ENCODE measurements at regions not wholly inside any gene's neighbourhood (a gene's known extent, or its start where the extent isn't known, plus 50 kb on each side); places are given as distances from the start of the nearest gene placed in this dataset.
A peak's percentile ranks its signal among the peaks of the same experiment; 100 is the strongest.

GRCh38 chr6:166861961-166862286 is 94.4 kb downstream of the RNASET2 start:
- Histone ChIP-seq H3K36me3 (no peaks in the 10 kb centered on the region), H3K27ac (no peak overlapping the region), H3K4me1 (ENCODE audit: insufficient read depth) (no peaks in the 10 kb centered on the region), H3K4me3 (peak overlapping the region; percentile 45), H3K9me3 (no peaks in the 10 kb centered on the region), H3K27me3 (no peaks in the 10 kb centered on the region)
- no peak for TF ChIP-seq CTCF (IDR thresholded peaks at IDR 0.05)
- TF ChIP-seq POLR2A (IDR thresholded peaks at IDR 0.05) = no peak
- no peak for TF ChIP-seq EP300 (IDR thresholded peaks at IDR 0.05)
- intact Hi-C loops (cut with DNase I) = no loop called here
- WGBS, 3 donors = 1 to 2% (median 1%) methylated on average over 11 of the region's 11 CpGs
- no peak for DNase-seq

GRCh38 chr6:166861304-166861703 is 95.0 kb downstream of the RNASET2 start:
- Histone ChIP-seq H3K36me3 (no peaks in the 10 kb centered on the region), H3K4me1 (ENCODE audit: insufficient read depth) (no peaks in the 10 kb centered on the region), H3K9me3 (no peaks in the 10 kb centered on the region), H3K27ac (no peak overlapping the region), H3K27me3 (no peaks in the 10 kb centered on the region), H3K4me3 (no peak overlapping the region)
- TF ChIP-seq POLR2A (IDR thresholded peaks at IDR 0.05) = no peak
- TF ChIP-seq EP300 (IDR thresholded peaks at IDR 0.05) = no peak
- no peak for TF ChIP-seq CTCF (IDR thresholded peaks at IDR 0.05)
- 70 to 80% (median 73%) methylated on average over 5 of the region's 5 CpGs for WGBS, 3 donors
- intact Hi-C loops (cut with DNase I) = no loop called here
- no peak for DNase-seq

GRCh38 chr6:166860392-166860791 is 96.0 kb downstream of the RNASET2 start:
- intact Hi-C loops (cut with DNase I) = no loop called here
- 63 to 83% (median 80%) methylated on average over 6 of the region's 6 CpGs for WGBS, 3 donors
- no peaks in the 10 kb centered on the region for H3K36me3 ChIP-seq

DNA sequence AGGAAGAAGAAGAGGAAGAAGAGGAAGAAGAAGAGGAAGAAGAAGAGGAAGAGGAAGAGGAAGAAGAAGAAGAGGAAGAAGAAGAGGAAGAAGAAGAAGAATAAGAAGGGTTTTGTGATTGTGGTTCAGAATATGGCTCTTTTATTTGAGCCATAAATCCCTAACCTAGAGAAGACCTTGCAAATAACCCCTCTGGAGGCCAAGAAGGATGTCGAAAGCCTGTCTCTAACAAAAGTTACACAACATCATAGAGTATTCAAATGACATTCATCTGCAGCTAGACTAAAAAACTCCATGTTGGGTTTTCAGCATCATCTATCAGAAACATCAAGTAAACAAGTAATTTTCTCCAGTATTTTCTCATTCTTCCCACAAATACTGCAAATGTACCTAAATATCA is 100.9 kb downstream of the RNASET2 start:
- H3K27ac ChIP-seq = no peak overlapping the region
- H3K9me3 ChIP-seq = no peaks in the 10 kb centered on the region
- intact Hi-C loops (cut with DNase I) = no loop called here
- DNase-seq = no peak
- 79 to 88% (median 88%) methylated on average over 1 of the region's 1 CpG for WGBS, 3 donors
- no peak for TF ChIP-seq EP300 (IDR thresholded peaks at IDR 0.05)
- TF ChIP-seq POLR2A (IDR thresholded peaks at IDR 0.05) = no peak
- no peak for TF ChIP-seq CTCF (IDR thresholded peaks at IDR 0.05)
- H3K27me3 ChIP-seq = no peaks in the 10 kb centered on the region
- no peaks in the 10 kb centered on the region for H3K36me3 ChIP-seq
- no peaks in the 10 kb centered on the region for H3K4me1 ChIP-seq (ENCODE audit: insufficient read depth)
- no peak overlapping the region for H3K4me3 ChIP-seq

More at GRCh38 chr6:166860392-166860791, 96.0 kb downstream of the RNASET2 start:
- Histone ChIP-seq H3K27me3 (no peaks in the 10 kb centered on the region), H3K9me3 (no peaks in the 10 kb centered on the region), H3K4me1 (ENCODE audit: insufficient read depth) (no peaks in the 10 kb centered on the region), H3K27ac (no peak overlapping the region), H3K4me3 (no peak overlapping the region)
- no peak for TF ChIP-seq EP300 (IDR thresholded peaks at IDR 0.05)
- TF ChIP-seq POLR2A (IDR thresholded peaks at IDR 0.05) = no peak
- TF ChIP-seq CTCF (IDR thresholded peaks at IDR 0.05) = no peak
- DNase-seq = no peak
